GM12875 (cell line): ENCODE measurements at regions not wholly inside any gene's neighbourhood (a gene's known extent, or its start where the extent isn't known, plus 50 kb on each side); places are given as distances from the start of the nearest gene placed in this dataset.

Source experiments
- H3K4me3 ChIP-seq: one replicate; pipeline ENCODE4 v1.5.1; 2011; ENCODE audit warnings: low read depth, low read length, control low read depth
- CTCF ChIP-seq: IDR thresholded peaks from 2 replicates; pipeline ENCODE4 v1.5.1; 2011; ENCODE audit warnings: low read depth, mild to moderate bottlenecking, control low read depth, inconsistent platforms, low read length, moderate library complexity, borderline replicate concordance; ENCODE audit not compliant: insufficient read depth

- H3K4me3 ChIP-seq = no peak overlapping the region
- no peak for TF ChIP-seq CTCF
Observed at GRCh38 chr12:89878950-89879349, 170.3 kb upstream of the ATP2B1 start.

GRCh38 chr12:89878327-89878726 lies 169.7 kb upstream of the ATP2B1 start:
- no peak overlapping the region for H3K4me3 ChIP-seq
- no peak for TF ChIP-seq CTCF

GRCh38 chr12:89877671-89878070 lies 169.0 kb upstream of the ATP2B1 start:
- TF ChIP-seq CTCF = no peak
- no peak overlapping the region for H3K4me3 ChIP-seq

GRCh38 chr12:89877136-89877535 lies 168.5 kb upstream of the ATP2B1 start:
- H3K4me3 ChIP-seq = no peak overlapping the region
- TF ChIP-seq CTCF = no peak

GRCh38 chr12:89875809-89876208 lies 167.2 kb upstream of the ATP2B1 start:
- no peak overlapping the region for H3K4me3 ChIP-seq
- no peak for TF ChIP-seq CTCF

GRCh38 chr12:89875225-89875624 lies 166.6 kb upstream of the ATP2B1 start:
- TF ChIP-seq CTCF = no peak

GRCh38 chr12:89874146-89874545 lies 165.5 kb upstream of the ATP2B1 start:
- no peak overlapping the region for H3K4me3 ChIP-seq
- TF ChIP-seq CTCF = no peak

More at GRCh38 chr12:89875225-89875624, 166.6 kb upstream of the ATP2B1 start:
- no peak overlapping the region for H3K4me3 ChIP-seq
